SK-N-SH treated with all-trans-retinoic acid at 6 μM for 48 hours (cell line): ENCODE measurements at regions not wholly inside any gene's neighbourhood (a gene's known extent, or its start where the extent isn't known, plus 50 kb on each side); places are given as distances from the start of the nearest gene placed in this dataset.

Source experiments
- ATAC-seq: fragments of 200-7000 bp; cut with Tn5 transposase; 3 replicates; pipeline ENCODE4 v1.9.1; 2020; ENCODE audit warnings: mild to moderate bottlenecking, moderate library complexity
- ARNTL ChIP-seq: fragments of 450-650 bp; formaldehyde crosslinking; IDR thresholded peaks from 2 replicates; pipeline ENCODE4 v1.5.0; 2020; ENCODE audit warnings: low read depth, mild to moderate bottlenecking, moderate library complexity, borderline replicate concordance
- CREB5 ChIP-seq: fragments of 250-450 bp; sonication (Bioruptor Pico); IDR thresholded peaks from 2 replicates; pipeline ENCODE4 v1.5.1; 2020; ENCODE audit warnings: low read depth, mild to moderate bottlenecking, moderate library complexity
- CSDC2 ChIP-seq: fragments of 250-450 bp; sonication (Bioruptor Pico); IDR thresholded peaks from 2 replicates; pipeline ENCODE4 v1.5.0; 2020; ENCODE audit warnings: mild to moderate bottlenecking, moderate library complexity
- CSRNP3 ChIP-seq: fragments of 250-450 bp; sonication (Bioruptor Pico); IDR thresholded peaks from 2 replicates; pipeline ENCODE4 v1.5.1; 2021; ENCODE audit warnings: mild to moderate bottlenecking, moderate library complexity
- GLIS3 ChIP-seq: fragments of 250-450 bp; sonication (Bioruptor Pico); IDR thresholded peaks from 2 replicates; pipeline ENCODE4 v1.5.0; 2020; ENCODE audit warnings: mild to moderate bottlenecking, moderate library complexity
- ISL1 ChIP-seq: fragments of 250-450 bp; sonication (Bioruptor Pico); IDR thresholded peaks from 2 replicates; pipeline ENCODE4 v2.1.2; 2022; ENCODE audit warnings: mild to moderate bottlenecking, moderate library complexity
- OSR1 ChIP-seq: fragments of 250-450 bp; sonication (Bioruptor Pico); IDR thresholded peaks from 2 replicates; pipeline ENCODE4 v1.8.0; 2022; ENCODE audit warnings: moderate library complexity, mild to moderate bottlenecking, inconsistent platforms
- POU6F1 ChIP-seq: fragments of 250-450 bp; sonication (Bioruptor Pico); IDR thresholded peaks from 2 replicates; pipeline ENCODE4 v1.8.0; 2021; ENCODE audit warnings: low read depth, mild to moderate bottlenecking, moderate library complexity, borderline replicate concordance
- PPARA ChIP-seq: fragments of 250-450 bp; sonication (Bioruptor Pico); IDR thresholded peaks from 2 replicates; pipeline ENCODE4 v1.5.0; 2020; ENCODE audit warnings: mild to moderate bottlenecking, borderline replicate concordance
- RARB ChIP-seq: fragments of 250-450 bp; sonication (Bioruptor Pico); IDR thresholded peaks from 2 replicates; pipeline ENCODE4 v1.8.0; 2021; ENCODE audit warnings: mild to moderate bottlenecking, moderate library complexity
- SNAI2 ChIP-seq: fragments of 250-450 bp; sonication (Bioruptor Pico); IDR thresholded peaks from 2 replicates; pipeline ENCODE4 v1.5.0; 2020; ENCODE audit warnings: mild to moderate bottlenecking, moderate library complexity
- TCF4 ChIP-seq: fragments of 250-450 bp; sonication (Bioruptor Pico); IDR thresholded peaks from 2 replicates; pipeline ENCODE4 v1.8.0; 2021; ENCODE audit warnings: mild to moderate bottlenecking, moderate library complexity, borderline replicate concordance
- TOX ChIP-seq: fragments of 250-450 bp; sonication (Bioruptor Pico); IDR thresholded peaks from 2 replicates; pipeline ENCODE4 v1.8.0; 2021; ENCODE audit warnings: mild to moderate bottlenecking, moderate library complexity, borderline replicate concordance
- TSHZ2 ChIP-seq: fragments of 250-450 bp; sonication (Bioruptor Pico); IDR thresholded peaks from 2 replicates; pipeline ENCODE4 v1.5.0; 2020; ENCODE audit warnings: mild to moderate bottlenecking, moderate library complexity
- ZC3H10 ChIP-seq: fragments of 250-450 bp; sonication (Bioruptor Pico); IDR thresholded peaks from 2 replicates; pipeline ENCODE4 v1.5.1; 2021; ENCODE audit warnings: mild to moderate bottlenecking, moderate library complexity
- ZFP3 ChIP-seq: fragments of 250-450 bp; sonication (Bioruptor Pico); IDR thresholded peaks from 2 replicates; pipeline ENCODE4 v1.5.0; 2020; ENCODE audit warnings: mild to moderate bottlenecking, moderate library complexity
- ZFP30 ChIP-seq: fragments of 450-650 bp; formaldehyde crosslinking; IDR thresholded peaks from 2 replicates; pipeline ENCODE4 v1.5.0; 2022; ENCODE audit warnings: mild to moderate bottlenecking, moderate library complexity
- ZNF565 ChIP-seq: fragments of 450-650 bp; formaldehyde crosslinking; conservative IDR thresholded peaks from 2 replicates; pipeline ENCODE4 v1.5.0; 2020; ENCODE audit warnings: low read depth, mild to moderate bottlenecking, moderate library complexity
- ZNF70 ChIP-seq: fragments of 450-650 bp; formaldehyde crosslinking; IDR thresholded peaks from 2 replicates; pipeline ENCODE4 v1.5.0; 2020; ENCODE audit warnings: mild to moderate bottlenecking, moderate library complexity
- ZNF8 ChIP-seq: fragments of 450-650 bp; formaldehyde crosslinking; IDR thresholded peaks from 2 replicates; pipeline ENCODE4 v1.5.0; 2020; ENCODE audit warnings: mild to moderate bottlenecking, moderate library complexity

GRCh38 chr16:59048876-59049275 is 314.8 kb upstream of the GOT2 start:
- TF ChIP-seq OSR1 (CRISPR knock-in tag) (no peak), TOX (no peak), ZFP3 (no peak), RARB (CRISPR knock-in tag) (no peak), ARNTL (CRISPR knock-in tag) (no peak), ZNF565 (no peak), TSHZ2 (CRISPR knock-in tag) (no peak), PPARA (CRISPR knock-in tag) (no peak), SNAI2 (no peak), CREB5 (CRISPR knock-in tag) (no peak), POU6F1 (CRISPR knock-in tag) (no peak)
- TF ChIP-seq, all 23 proteins: peak for 0
- no peak for ATAC-seq

- no peak for ATAC-seq
- TF ChIP-seq CREB5 (CRISPR knock-in tag) (no peak), ZNF565 (no peak), RARB (CRISPR knock-in tag) (no peak)
These were observed 313.0 kb upstream of the GOT2 start for GRCh38 chr16:59047114-59047513.

- ATAC-seq = no peak
- TF ChIP-seq ZC3H10 (CRISPR knock-in tag) (no peak), ISL1 (no peak), ZNF70 (CRISPR knock-in tag) (no peak), ZNF565 (no peak), CSRNP3 (CRISPR knock-in tag) (no peak), POU6F1 (CRISPR knock-in tag) (no peak), CSDC2 (CRISPR knock-in tag) (no peak), ARNTL (CRISPR knock-in tag) (no peak), TOX (no peak), ZNF8 (no peak), OSR1 (CRISPR knock-in tag) (no peak), GLIS3 (no peak), TCF4 (CRISPR knock-in tag) (no peak), TSHZ2 (CRISPR knock-in tag) (no peak), PPARA (CRISPR knock-in tag) (no peak), CREB5 (CRISPR knock-in tag) (no peak), RARB (CRISPR knock-in tag) (no peak), ZFP30 (no peak)
These were observed 312.2 kb upstream of the GOT2 start for GRCh38 chr16:59046335-59046734.
